HG03108 (cell line): ENCODE measurements at regions not wholly inside any gene's neighbourhood (a gene's known extent, or its start where the extent isn't known, plus 50 kb on each side); places are given as distances from the start of the nearest gene placed in this dataset.

Experiments used
- ATAC-seq: cut with Tn5 transposase; IDR thresholded peaks from one replicate; pipeline ENCODE4 v1.9.1; 2021; ENCODE audit warnings: moderate library complexity; ENCODE audit not compliant: unreplicated experiment

DNA sequence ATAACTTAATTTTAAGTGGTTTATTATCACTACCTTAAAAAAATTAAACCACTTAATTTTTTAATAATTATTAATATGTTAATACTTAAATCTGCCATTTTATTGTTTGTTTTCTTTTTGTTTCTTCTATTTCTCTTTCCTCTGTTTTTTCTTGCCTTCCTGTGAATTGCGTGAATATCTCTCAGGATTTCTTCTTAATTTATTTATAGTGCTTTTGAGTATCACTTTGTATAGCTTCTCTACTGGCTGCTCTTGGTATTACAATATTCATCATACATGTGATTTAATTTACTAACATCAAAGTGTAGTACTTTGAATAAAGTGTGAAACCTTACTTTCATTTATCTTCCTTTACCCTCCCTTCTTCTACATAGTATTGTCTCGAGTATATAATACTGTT, 349.5 kb upstream of the CPXCR1 start:
- ATAC-seq: no peak

DNA sequence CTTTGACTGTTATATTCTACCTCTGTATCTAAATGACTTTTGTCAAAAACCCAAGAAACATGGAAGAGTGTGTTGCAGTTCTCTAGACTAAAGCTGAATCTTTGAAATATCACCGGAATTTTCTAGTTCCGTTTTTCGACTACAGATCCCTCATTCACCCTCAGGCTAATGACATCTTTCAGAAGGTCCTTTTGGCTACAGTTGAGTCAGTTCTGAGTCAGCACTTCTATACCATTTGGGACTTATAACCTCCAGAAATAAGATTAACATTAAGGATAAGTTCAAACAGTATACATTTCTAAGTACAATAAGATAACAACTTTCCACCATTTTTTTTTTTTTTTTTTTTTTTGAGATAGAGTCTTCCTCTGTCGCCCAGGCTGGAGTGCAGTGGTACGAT, 331.0 kb upstream of the CPXCR1 start:
- ATAC-seq: no peak

- ATAC-seq: no peak
These were observed 330.1 kb upstream of the CPXCR1 start for GRCh38 chrX:88416965-88417364.

DNA sequence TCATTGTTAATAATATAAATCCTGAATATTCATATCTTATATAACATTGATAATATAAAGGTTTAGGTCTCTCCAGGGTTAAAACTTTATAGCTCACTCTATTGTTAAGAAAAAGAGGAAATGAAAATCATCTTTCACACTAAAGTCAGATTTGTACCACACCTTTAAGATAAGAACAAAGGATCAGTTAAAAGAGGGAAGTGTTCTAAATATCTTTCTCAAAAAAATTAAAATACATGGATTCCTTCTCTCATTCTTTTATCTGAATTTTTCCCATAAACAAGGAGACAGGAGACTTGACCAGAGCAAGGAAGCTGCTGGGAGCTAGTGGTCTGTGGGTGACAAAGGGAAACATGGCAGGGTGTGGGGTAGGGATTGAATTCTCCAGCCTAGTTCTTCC, 323.0 kb upstream of the CPXCR1 start:
- no peak for ATAC-seq

- ATAC-seq: no peak
These were observed 322.5 kb upstream of the CPXCR1 start for GRCh38 chrX:88424541-88424940.

- no peak for ATAC-seq
These were observed 321.3 kb upstream of the CPXCR1 start for GRCh38 chrX:88425739-88426138.

GRCh38 chrX:88437563-88437962, 309.5 kb upstream of the CPXCR1 start:
- ATAC-seq: no peak

GRCh38 chrX:88438209-88438608, 308.8 kb upstream of the CPXCR1 start:
- no peak for ATAC-seq

- ATAC-seq: no peak
These were observed 307.1 kb upstream of the CPXCR1 start for GRCh38 chrX:88439935-88440334.
